ENCODE measurements at regions not wholly inside any gene's neighbourhood (a gene's known extent, or its start where the extent isn't known, plus 50 kb on each side); places are given as distances from the start of the nearest gene placed in this dataset.

DNA sequence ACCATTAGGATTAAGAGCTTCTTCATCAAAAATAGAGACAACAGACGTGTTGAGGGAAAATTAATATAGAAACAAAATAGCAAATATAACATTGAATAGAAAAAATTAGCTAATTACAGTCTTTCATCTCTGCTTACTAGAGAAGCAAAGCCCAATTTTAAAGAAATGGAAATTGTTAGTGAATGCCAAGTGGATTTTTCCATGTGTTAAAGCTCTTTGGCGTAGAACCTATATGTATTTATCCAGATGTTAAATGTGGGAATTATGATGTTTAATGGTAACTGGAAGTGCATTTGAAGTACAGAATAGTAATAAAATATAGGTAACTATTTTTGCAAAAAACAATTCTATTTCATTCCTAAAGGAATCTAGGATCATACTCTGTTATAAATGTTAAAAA, 212.0 kb upstream of the COL3A1 start:
- WGBS (ENCODE audit: insufficient coverage), result no CpG with 5 or more reads among the region's 2 CpGs

DNA sequence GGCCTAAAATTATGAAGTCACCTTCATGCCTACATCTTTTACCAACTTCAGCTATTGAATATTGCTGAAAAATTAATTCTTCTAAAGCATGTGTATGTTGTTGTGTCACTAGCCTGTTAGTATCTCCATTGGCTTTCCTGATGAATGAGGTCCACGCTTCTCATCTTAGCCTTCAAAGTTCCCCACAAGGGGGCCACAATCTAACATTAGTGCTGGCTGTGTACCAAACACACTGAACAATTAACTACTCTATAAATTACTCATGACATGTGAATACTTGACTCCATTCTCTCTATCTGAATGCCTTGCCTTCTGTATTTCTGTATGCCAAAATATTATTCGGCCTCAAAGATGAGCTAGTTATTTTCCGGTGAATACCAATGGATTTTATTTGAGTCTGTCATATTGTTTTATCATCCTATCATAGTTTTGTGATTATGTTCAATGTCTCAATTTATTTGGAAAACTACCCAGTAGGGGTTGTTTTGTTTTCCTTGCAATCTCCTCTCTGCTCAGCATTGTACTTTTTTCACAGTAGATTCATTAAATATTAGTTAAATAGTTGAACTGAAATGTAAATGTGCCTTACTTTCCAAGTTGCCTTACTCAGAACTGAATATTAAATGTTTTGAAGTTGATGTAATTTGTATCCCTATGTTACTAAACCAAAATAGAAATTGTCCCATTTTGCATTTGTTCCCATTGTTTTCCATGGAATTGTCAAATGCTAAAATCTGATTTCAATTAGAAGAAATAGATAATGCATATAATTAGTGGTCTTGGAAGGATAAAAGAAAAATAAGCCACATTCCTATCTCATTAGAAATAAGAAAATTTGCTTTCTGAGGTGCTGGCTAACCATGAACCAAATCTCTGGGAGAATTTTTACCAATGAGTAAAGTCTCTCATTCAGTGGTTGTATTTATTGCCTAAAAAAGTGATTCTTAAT, 208.4 kb upstream of the COL3A1 start:
- WGBS (ENCODE audit: insufficient coverage), result 40% methylated on average over 1 of the region's 3 CpGs
- no peaks in the 10 kb centered on the region for H4K20me1 ChIP-seq (ENCODE audit: insufficient read depth, low read length)
- no peak overlapping the region for H3K4me2 ChIP-seq (replicated peaks; ENCODE audit: extremely low read depth, low read length, poor library complexity, severe bottlenecking)
- Mint-ChIP-seq H3K9me3 (peaks cover 0 to 5% (median 4%) of the 10 kb centered on the region in 7 donors), H3K27me3 (ENCODE audit: low read depth in 3 of 3) (no peaks in the 10 kb centered on the region), H3K4me1 (no peaks in the 10 kb centered on the region), H3K27ac (no peak overlapping the region), H3K36me3 (no peaks in the 10 kb centered on the region), H3K4me3 (no peak overlapping the region)
- H3K27me3 ChIP-seq (ENCODE audit: control insufficient read depth in 2 of 2, insufficient read depth in 2 of 2, low read length in 2 of 2), result no peaks in the 10 kb centered on the region
- no peaks in the 10 kb centered on the region for H3K4me1 ChIP-seq (ENCODE audit: control insufficient read depth in 1 of 2, insufficient read depth in 2 of 2, low read length in 2 of 2)
- H3K27ac ChIP-seq (ENCODE audit: low read depth in 1 of 2, low read length in 2 of 2), result no peak overlapping the region
- H3K9ac ChIP-seq (ENCODE audit: insufficient read depth, low read length, poor library complexity, severe bottlenecking), result no peak overlapping the region
- no peak overlapping the region for H2AFZ ChIP-seq (ENCODE audit: insufficient read depth, low read depth, low read length, poor library complexity, severe bottlenecking)
- no peak for DNase-seq
- H3K9me3 ChIP-seq (replicated peaks in 1 of 2; ENCODE audit: control insufficient read depth in 1 of 2, insufficient read depth in 1 of 2, low read length in 2 of 2), result peaks cover 0 to under 1% of the 10 kb centered on the region in 2 donors
- H3K36me3 ChIP-seq (replicated peaks in 1 of 2; ENCODE audit: control insufficient read depth in 1 of 2, insufficient read depth in 2 of 2, low read length in 2 of 2), result no peaks in the 10 kb centered on the region
- no peaks in the 10 kb centered on the region for H3K79me2 ChIP-seq (ENCODE audit: insufficient read depth, low read length)
- no peak overlapping the region for H3K4me3 ChIP-seq (replicated peaks in 1 of 3; ENCODE audit: low read depth in 2 of 3, low read length in 3 of 3)
- TF ChIP-seq CTCF (IDR thresholded peaks at IDR 0.05), result no peak
- intact Hi-C loops (cut with micrococcal nuclease), result no loop called here

More for the DNA sequence above, 212.0 kb upstream of the COL3A1 start:
- no peak overlapping the region for H3K27ac Mint-ChIP-seq
- H3K27me3 Mint-ChIP-seq (ENCODE audit: low read depth in 3 of 3), result peaks cover 0 to 2% (median 0%) of the 10 kb centered on the region in 3 donors
- H3K4me3 ChIP-seq (replicated peaks in 1 of 3; ENCODE audit: low read depth in 2 of 3, low read length in 3 of 3), result no peak overlapping the region
- no peak overlapping the region for H3K27ac ChIP-seq (ENCODE audit: low read depth in 1 of 2, low read length in 2 of 2)
- no peak overlapping the region for H3K4me2 ChIP-seq (replicated peaks; ENCODE audit: extremely low read depth, low read length, poor library complexity, severe bottlenecking)
- peaks cover 8 to 9% of the 10 kb centered on the region in 2 donors for H3K9me3 ChIP-seq (replicated peaks in 1 of 2; ENCODE audit: control insufficient read depth in 1 of 2, insufficient read depth in 1 of 2, low read length in 2 of 2)
- H3K9ac ChIP-seq (ENCODE audit: insufficient read depth, low read length, poor library complexity, severe bottlenecking), result no peak overlapping the region
- no peak for DNase-seq
- no peaks in the 10 kb centered on the region for H3K4me1 Mint-ChIP-seq
- intact Hi-C loops (cut with micrococcal nuclease), result no loop called here
- no peaks in the 10 kb centered on the region for H3K36me3 Mint-ChIP-seq
- no peaks in the 10 kb centered on the region for H3K4me1 ChIP-seq (ENCODE audit: control insufficient read depth in 1 of 2, insufficient read depth in 2 of 2, low read length in 2 of 2)
- H2AFZ ChIP-seq (ENCODE audit: insufficient read depth, low read depth, low read length, poor library complexity, severe bottlenecking), result no peak overlapping the region
- no peaks in the 10 kb centered on the region for H3K27me3 ChIP-seq (ENCODE audit: control insufficient read depth in 2 of 2, insufficient read depth in 2 of 2, low read length in 2 of 2)
- H3K4me3 Mint-ChIP-seq, result no peak overlapping the region
- peaks cover 0 to 5% (median 2%) of the 10 kb centered on the region in 7 donors for H3K9me3 Mint-ChIP-seq
- H3K36me3 ChIP-seq (replicated peaks in 1 of 2; ENCODE audit: control insufficient read depth in 1 of 2, insufficient read depth in 2 of 2, low read length in 2 of 2), result no peaks in the 10 kb centered on the region
- no peaks in the 10 kb centered on the region for H4K20me1 ChIP-seq (ENCODE audit: insufficient read depth, low read length)
- H3K79me2 ChIP-seq (ENCODE audit: insufficient read depth, low read length), result no peaks in the 10 kb centered on the region
- no peak for TF ChIP-seq CTCF (IDR thresholded peaks at IDR 0.05)

Measured in CD14-positive monocyte (primary cell).